GM21723 (cell line): ENCODE measurements at regions not wholly inside any gene's neighbourhood (a gene's known extent, or its start where the extent isn't known, plus 50 kb on each side); places are given as distances from the start of the nearest gene placed in this dataset.
A peak's percentile ranks its signal among the peaks of the same experiment; 100 is the strongest.

ENCODE experiments used
- ATAC-seq: cut with Tn5 transposase; IDR thresholded peaks from one replicate; pipeline ENCODE4 v1.9.1; 2021; ENCODE audit warnings: mild to moderate bottlenecking, moderate library complexity; ENCODE audit not compliant: unreplicated experiment

- ATAC-seq = no peak
These were observed 88.2 kb upstream of the STT3B start for GRCh38 chr3:31444220-31445142.

- no peak for ATAC-seq
These were observed 87.0 kb upstream of the STT3B start for GRCh38 chr3:31445701-31446100.

- peak; percentile 64 for ATAC-seq
These were observed 84.5 kb upstream of the STT3B start for GRCh38 chr3:31448035-31448881.

- ATAC-seq = peak; percentile 43
These were observed 83.9 kb upstream of the STT3B start for GRCh38 chr3:31448882-31449243.

GRCh38 chr3:31449318-31449717 lies 83.4 kb upstream of the STT3B start:
- no peak for ATAC-seq

- no peak for ATAC-seq
These were observed 82.4 kb upstream of the STT3B start for GRCh38 chr3:31450345-31450744.

- ATAC-seq = no peak
These were observed 80.1 kb upstream of the STT3B start for GRCh38 chr3:31452495-31453106.

- ATAC-seq = no peak
These were observed 79.3 kb upstream of the STT3B start for GRCh38 chr3:31453430-31453829.

GRCh38 chr3:31455524-31455923 lies 77.2 kb upstream of the STT3B start:
- no peak for ATAC-seq

GRCh38 chr3:31456373-31456772 lies 76.4 kb upstream of the STT3B start:
- no peak for ATAC-seq

- no peak for ATAC-seq
These were observed 71.3 kb upstream of the STT3B start for GRCh38 chr3:31461426-31461825.

- ATAC-seq = peak; percentile 93
These were observed 70.6 kb upstream of the STT3B start for GRCh38 chr3:31462050-31462569.

GRCh38 chr3:31465999-31466398 lies 66.7 kb upstream of the STT3B start:
- no peak for ATAC-seq

GRCh38 chr3:31466866-31467265 lies 65.9 kb upstream of the STT3B start:
- ATAC-seq = no peak

- no peak for ATAC-seq
These were observed 64.3 kb upstream of the STT3B start for GRCh38 chr3:31468433-31468832.

- ATAC-seq = no peak
These were observed 63.3 kb upstream of the STT3B start for GRCh38 chr3:31469385-31469784.

GRCh38 chr3:31472479-31473390 lies 60.0 kb upstream of the STT3B start:
- ATAC-seq = no peak

- ATAC-seq = no peak
These were observed 56.5 kb upstream of the STT3B start for GRCh38 chr3:31476209-31476608.

GRCh38 chr3:31479431-31479830 lies 53.3 kb upstream of the STT3B start:
- ATAC-seq = no peak

- no peak for ATAC-seq
These were observed 51.0 kb upstream of the STT3B start for GRCh38 chr3:31481697-31482096.
